GM21381 (cell line): ENCODE measurements at regions not wholly inside any gene's neighbourhood (a gene's known extent, or its start where the extent isn't known, plus 50 kb on each side); places are given as distances from the start of the nearest gene placed in this dataset.

Source experiments
- ATAC-seq: cut with Tn5 transposase; IDR thresholded peaks from one replicate; pipeline ENCODE4 v1.9.1; 2021; ENCODE audit warnings: mild to moderate bottlenecking, moderate library complexity; ENCODE audit not compliant: unreplicated experiment

- no peak for ATAC-seq
Measured at GRCh38 chr2:45154606-45155155, 145.4 kb upstream of the SIX2 start.

- ATAC-seq = no peak
Measured at GRCh38 chr2:45154144-45154543, 144.9 kb upstream of the SIX2 start.

DNA sequence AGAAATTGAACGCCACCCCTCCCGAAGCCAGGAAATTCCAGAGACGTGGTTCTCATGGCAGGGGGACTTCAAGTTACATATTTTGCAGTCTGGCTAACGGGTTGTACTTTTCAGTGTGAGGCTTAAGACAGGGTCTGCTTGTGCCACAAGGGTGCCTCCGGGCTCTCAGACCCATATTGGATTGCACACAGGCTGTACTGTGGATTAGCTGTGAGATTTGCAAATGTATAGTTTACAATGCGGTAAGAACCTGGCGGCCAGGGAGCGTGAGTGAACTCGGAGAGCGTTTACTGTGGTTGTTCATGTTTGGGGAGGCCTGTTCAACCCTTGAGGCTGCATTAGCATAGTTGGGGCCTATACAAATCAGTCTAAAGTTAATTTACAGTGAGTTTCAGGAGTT lies 143.9 kb upstream of the SIX2 start:
- no peak for ATAC-seq

- no peak for ATAC-seq
Measured at GRCh38 chr2:45152691-45153090, 143.4 kb upstream of the SIX2 start.

GRCh38 chr2:45145073-45145899 lies 136.0 kb upstream of the SIX2 start:
- no peak for ATAC-seq

- no peak for ATAC-seq
Measured at GRCh38 chr2:45141883-45142866, 132.9 kb upstream of the SIX2 start.

- no peak for ATAC-seq
Measured at GRCh38 chr2:45140675-45141074, 131.4 kb upstream of the SIX2 start.

GRCh38 chr2:45138904-45139303 lies 129.7 kb upstream of the SIX2 start:
- ATAC-seq = no peak

GRCh38 chr2:45137966-45138695 lies 128.9 kb upstream of the SIX2 start:
- no peak for ATAC-seq

DNA sequence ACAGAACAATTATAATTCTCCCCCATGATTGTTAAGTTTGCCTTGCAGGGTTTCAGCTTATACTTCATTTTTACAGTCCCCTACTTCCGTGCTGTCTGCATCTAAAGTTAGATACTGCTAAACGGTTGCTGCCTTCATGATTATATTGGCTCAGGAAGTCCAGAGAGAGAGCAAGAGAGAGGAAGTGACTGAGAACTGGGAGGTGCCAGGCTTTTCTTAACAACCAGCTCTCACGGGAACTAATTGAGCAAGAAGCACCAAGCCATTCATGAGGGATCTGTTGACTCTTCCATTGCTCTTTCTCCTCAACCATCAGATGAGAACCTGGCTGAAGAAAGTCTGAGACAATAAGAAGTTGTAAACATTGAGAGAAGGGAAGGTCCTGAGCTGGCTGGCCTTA lies 125.5 kb upstream of the SIX2 start:
- ATAC-seq = no peak

DNA sequence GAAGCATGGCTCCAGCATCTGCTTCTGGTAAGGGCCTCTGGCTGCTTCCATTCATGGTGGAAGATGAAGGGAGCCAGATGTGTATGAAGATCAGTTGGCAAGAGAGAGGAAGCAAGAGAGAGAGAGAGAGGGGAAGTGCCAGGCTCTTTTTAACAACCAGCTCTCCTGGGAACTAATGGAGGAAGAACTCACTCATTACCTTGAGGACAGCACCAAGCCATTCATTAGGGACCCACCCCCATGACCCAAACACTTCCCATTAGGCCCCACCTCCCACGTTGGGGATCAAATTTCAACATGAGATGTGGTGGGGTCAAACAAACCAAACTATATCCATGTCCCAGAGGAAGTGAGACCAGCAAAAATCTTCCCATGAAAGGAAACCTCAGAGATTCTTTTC lies 124.8 kb upstream of the SIX2 start:
- ATAC-seq = no peak

DNA sequence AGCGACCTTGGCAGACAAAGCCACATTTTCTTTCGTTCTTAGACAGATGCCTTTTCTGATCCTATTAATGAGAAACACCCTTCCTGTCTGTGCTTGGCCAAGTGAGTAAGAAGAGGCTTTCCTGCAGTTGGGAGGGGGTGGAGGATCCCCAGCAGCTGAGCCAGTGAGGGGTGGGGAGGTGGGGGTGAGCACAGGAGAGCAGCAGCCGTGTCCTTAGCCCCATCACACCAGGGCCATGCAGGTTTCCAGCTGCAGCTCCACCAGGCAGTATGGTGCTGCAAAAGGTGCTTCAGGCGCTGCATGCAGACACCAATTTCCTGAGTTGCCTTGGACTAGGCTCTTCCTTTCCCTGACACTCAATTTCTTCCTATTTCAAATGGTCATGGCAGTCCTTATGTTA lies 123.3 kb upstream of the SIX2 start:
- peak; percentile 59 for ATAC-seq

DNA sequence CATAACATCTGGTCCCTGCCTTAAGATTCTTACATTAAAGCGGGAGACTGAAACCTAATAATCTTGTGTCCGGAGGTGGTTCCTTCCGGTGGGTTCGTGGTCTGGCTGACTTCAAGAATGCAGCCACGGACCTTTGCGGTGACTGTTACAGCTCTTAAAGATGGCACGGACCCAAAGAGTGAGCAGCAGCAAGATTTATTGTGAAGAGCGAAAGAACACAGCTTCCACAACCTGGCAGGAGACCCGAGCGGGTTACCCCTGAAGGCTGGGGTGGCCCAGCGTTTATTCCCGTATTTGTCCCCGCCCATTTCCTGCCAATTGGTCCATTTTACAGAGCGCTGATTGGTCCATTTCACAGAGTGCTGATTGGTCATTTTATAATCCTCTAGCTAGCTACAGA lies 122.3 kb upstream of the SIX2 start:
- no peak for ATAC-seq

- ATAC-seq = no peak
Measured at GRCh38 chr2:45130736-45131135, 121.5 kb upstream of the SIX2 start.

DNA sequence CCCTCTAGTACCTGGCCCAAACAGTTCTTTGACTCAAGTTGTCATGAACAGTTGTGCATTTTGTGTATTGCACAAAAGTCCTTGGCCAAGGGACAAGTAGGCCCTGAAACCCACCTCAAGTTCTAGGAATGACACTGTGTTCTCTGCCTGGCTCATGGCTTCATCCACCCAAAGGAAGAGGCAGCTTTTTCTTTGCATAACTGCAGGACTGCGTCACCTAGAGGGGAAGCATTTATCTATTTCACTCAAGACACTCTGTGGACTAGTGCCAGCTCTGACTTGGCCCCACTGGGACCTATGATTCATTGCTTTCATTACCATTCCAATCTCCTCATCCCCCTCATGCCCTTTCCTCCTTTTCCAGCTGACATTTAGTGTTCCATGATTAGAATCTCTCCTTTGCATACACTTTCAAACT lies 119.3 kb upstream of the SIX2 start:
- ATAC-seq = no peak

- no peak for ATAC-seq
Measured at GRCh38 chr2:45127891-45128290, 118.6 kb upstream of the SIX2 start.

- ATAC-seq = no peak
Measured at GRCh38 chr2:45127321-45127720, 118.1 kb upstream of the SIX2 start.

DNA sequence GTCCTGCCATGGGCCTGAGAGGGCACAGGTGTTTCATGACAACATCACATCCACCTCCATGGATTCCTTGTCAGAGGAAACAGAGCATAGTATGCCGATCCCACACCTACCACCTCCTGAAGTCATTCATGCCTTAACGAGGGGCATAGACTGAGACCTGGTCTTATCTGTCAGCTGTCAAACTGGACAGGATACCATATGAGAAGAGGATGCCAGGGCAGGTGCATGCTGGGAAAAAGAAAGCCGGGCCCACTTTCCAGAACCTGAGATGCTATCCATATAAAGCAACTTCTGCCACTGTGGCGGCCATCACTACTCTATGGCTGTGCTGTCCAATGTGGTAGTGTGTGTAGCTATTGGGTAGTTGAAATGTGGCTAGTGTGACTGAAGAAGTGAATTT lies 116.0 kb upstream of the SIX2 start:
- ATAC-seq = no peak

DNA sequence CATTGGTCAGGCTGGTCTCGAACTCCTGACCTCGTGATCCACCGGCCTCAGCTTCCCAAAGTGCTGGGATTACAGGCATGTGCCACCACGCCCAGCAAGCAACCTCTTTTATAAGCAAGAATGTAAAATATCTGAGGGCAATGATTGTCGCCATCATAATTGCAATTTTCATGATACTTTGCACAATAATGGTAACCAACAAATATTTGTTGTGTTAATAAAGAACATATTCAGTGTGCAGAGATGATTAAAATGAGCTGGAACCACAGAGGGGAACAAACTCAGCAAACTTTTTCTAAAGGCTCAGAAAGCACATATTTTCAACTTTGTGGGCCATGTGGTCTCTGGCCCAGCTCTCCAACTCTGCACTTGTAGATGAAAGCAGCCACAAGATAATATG lies 115.2 kb upstream of the SIX2 start:
- ATAC-seq = no peak

- no peak for ATAC-seq
Measured at GRCh38 chr2:45123521-45124191, 114.4 kb upstream of the SIX2 start.
